Umbilical cord (tissue), 1 donor: ENCODE measurements at regions not wholly inside any gene's neighbourhood (a gene's known extent, or its start where the extent isn't known, plus 50 kb on each side); places are given as distances from the start of the nearest gene placed in this dataset.
A peak's percentile ranks its signal among the peaks of the same experiment; 100 is the strongest.
"Not testable (repeated sequence)": the region's sequence is repeated elsewhere in the genome, so short reads cannot be mapped to it uniquely, and the experiment has no call there.

ENCODE experiments used
- DNase-seq: peaks from one replicate; pipeline ENCODE4 v3.0.0-alpha.2; 2015; ENCODE audit warnings: low spot score

- no peak for DNase-seq
These were observed 50.7 kb upstream of the TAC4 start for GRCh38 chr17:49898366-49899190.

- no peak for DNase-seq
These were observed 51.3 kb upstream of the TAC4 start for GRCh38 chr17:49899191-49899485.

GRCh38 chr17:49899588-49899987, 51.7 kb upstream of the TAC4 start:
- no peak for DNase-seq

GRCh38 chr17:49900801-49901200, 52.9 kb upstream of the TAC4 start:
- not testable (repeated sequence) for DNase-seq

- DNase-seq = peak; percentile 17
These were observed 53.8 kb upstream of the TAC4 start for GRCh38 chr17:49901460-49902331.

GRCh38 chr17:49903523-49903922, 55.7 kb upstream of the TAC4 start:
- no peak for DNase-seq

GRCh38 chr17:49904893-49905292, 57.0 kb upstream of the TAC4 start:
- DNase-seq = no peak

- DNase-seq = no peak
These were observed 58.8 kb upstream of the TAC4 start for GRCh38 chr17:49906531-49907136.

GRCh38 chr17:49907279-49907678, 59.4 kb upstream of the TAC4 start:
- DNase-seq = no peak

- DNase-seq = no peak
These were observed 59.9 kb upstream of the DLX4 start for GRCh38 chr17:49908782-49909714.

- DNase-seq = no peak
These were observed 58.7 kb upstream of the DLX4 start for GRCh38 chr17:49910094-49910857.

- no peak for DNase-seq
These were observed 58.2 kb upstream of the DLX4 start for GRCh38 chr17:49910858-49911204.

- DNase-seq = no peak
These were observed 57.3 kb upstream of the DLX4 start for GRCh38 chr17:49911719-49912118.

- DNase-seq = no peak
These were observed 55.5 kb upstream of the DLX4 start for GRCh38 chr17:49913226-49914095.

GRCh38 chr17:49914096-49914490, 54.9 kb upstream of the DLX4 start:
- DNase-seq = no peak

- no peak for DNase-seq
These were observed 54.3 kb upstream of the DLX4 start for GRCh38 chr17:49914664-49915063.

GRCh38 chr17:49915260-49915659, 53.7 kb upstream of the DLX4 start:
- DNase-seq = no peak

- no peak for DNase-seq
These were observed 53.3 kb upstream of the DLX4 start for GRCh38 chr17:49915670-49916069.

- DNase-seq = no peak
These were observed 52.0 kb upstream of the DLX4 start for GRCh38 chr17:49916854-49917515.
